Heart left ventricle (tissue), 13 donors: ENCODE measurements at regions not wholly inside any gene's neighbourhood (a gene's known extent, or its start where the extent isn't known, plus 50 kb on each side); places are given as distances from the start of the nearest gene placed in this dataset.

Experiments
- POLR2A ChIP-seq, 2 donors: fragments of 450-650 bp; IDR thresholded peaks; one replicate each; pipeline ENCODE4 v1.6.1; 2017; ENCODE audit warnings: antibody characterized with exemption in 2 of 2, mild to moderate bottlenecking in 2 of 2, moderate library complexity in 2 of 2
- TF ChIP-seq, protein P1 (sequence below), 12 donors: fragments of 200-600 bp; sonication (generic) in 4 of 12; IDR thresholded peaks; one replicate each; pipeline versions ENCODE4 v1.5.0 to v1.8.0; 2018 to 2022; ENCODE audit warnings: antibody characterized with exemption in 12 of 12, mild to moderate bottlenecking in 5 of 12
- donor health status: ischemic (EF 13 %, LVEDD 7.1; RV severe dilation, severe dysfunction).
- donor health status: DM: no; HTN: yes; CAD: no.
- donor health status: DM: no; HTN: no; CAD: no.
- donor health status: ischemic (EF 25% LVEDD 6.9; RV normal size, moderate dysfunction).
- donor health status: ischemic (EF 25% LVEDD 5.7; RV mildly dilated, moderate dysfunction).
- donor health status: ischemic (EF 35%, LVEDD 5.7; RV mildly dilated, moderate dysfunction).
- donor health status: nonischemic (EF 11% LVEDD 7.7; RV severe dilation, severe dysfunction).
- donor health status: DM: yes; HTN: yes; CAD: no.
- donor health status: PGD.
- donor health status: ischemic (EF 29% LVEDD 5.4; RV normal size, mild dysfunction).
- donor health status: nonischemic (EF 23%, LVEDD 6.1; RV moderate dilation, normal function).

DNA sequence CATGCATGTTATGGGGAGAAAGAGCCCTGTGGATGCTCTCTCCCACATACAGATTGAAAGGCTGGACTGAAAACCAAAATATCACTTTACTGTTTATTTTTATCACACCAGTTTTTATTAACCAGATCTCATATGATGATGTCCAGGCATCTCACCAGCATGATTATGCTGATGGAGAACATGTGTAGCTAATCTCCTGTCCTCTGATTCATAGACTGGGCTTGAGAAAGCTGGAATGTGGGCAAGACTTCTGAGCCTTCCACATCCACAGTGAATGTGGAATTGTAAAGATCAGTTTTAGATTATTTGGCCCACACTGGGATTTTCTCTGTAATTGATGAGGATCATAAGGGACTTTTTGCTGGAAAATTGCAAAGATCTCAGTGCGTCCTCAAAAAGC lies 137.9 kb downstream of the ICOS start:
- TF ChIP-seq, protein P1, sequence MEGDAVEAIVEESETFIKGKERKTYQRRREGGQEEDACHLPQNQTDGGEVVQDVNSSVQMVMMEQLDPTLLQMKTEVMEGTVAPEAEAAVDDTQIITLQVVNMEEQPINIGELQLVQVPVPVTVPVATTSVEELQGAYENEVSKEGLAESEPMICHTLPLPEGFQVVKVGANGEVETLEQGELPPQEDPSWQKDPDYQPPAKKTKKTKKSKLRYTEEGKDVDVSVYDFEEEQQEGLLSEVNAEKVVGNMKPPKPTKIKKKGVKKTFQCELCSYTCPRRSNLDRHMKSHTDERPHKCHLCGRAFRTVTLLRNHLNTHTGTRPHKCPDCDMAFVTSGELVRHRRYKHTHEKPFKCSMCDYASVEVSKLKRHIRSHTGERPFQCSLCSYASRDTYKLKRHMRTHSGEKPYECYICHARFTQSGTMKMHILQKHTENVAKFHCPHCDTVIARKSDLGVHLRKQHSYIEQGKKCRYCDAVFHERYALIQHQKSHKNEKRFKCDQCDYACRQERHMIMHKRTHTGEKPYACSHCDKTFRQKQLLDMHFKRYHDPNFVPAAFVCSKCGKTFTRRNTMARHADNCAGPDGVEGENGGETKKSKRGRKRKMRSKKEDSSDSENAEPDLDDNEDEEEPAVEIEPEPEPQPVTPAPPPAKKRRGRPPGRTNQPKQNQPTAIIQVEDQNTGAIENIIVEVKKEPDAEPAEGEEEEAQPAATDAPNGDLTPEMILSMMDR (IDR thresholded peaks at IDR 0.05), result no peak
- no peak for TF ChIP-seq POLR2A (IDR thresholded peaks at IDR 0.05)
